Activated CD8-positive, alpha-beta memory T cell treated with anti-CD3 and anti-CD28 coated beads for 4 hours (primary cell): ENCODE measurements at regions not wholly inside any gene's neighbourhood (a gene's known extent, or its start where the extent isn't known, plus 50 kb on each side); places are given as distances from the start of the nearest gene placed in this dataset.

Experiments
- DNase-seq, 2 donors: peaks; one replicate each; pipeline ENCODE4 v3.0.0-alpha.2; 2020; ENCODE audit warnings: low read depth in 2 of 2

DNA sequence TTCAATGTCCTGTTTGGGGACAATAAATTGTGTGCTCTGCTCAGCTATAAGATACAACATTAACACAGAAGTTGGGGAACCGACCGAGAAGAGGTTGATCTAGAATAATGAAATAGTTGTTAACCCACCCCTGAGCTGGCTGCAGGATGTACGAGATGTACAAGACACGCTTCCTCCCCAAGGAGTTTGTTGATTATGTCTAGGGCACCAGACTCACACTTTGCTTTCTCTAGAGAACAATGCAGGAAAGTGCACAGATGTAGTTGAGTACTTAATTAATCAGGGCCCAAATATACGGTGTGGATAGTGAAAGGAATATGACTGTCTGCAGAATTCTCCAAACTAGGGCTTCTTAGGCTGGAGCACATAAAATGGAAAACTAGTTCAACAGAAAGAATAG lies 415.2 kb upstream of the TNP1 start:
- no peak for DNase-seq

DNA sequence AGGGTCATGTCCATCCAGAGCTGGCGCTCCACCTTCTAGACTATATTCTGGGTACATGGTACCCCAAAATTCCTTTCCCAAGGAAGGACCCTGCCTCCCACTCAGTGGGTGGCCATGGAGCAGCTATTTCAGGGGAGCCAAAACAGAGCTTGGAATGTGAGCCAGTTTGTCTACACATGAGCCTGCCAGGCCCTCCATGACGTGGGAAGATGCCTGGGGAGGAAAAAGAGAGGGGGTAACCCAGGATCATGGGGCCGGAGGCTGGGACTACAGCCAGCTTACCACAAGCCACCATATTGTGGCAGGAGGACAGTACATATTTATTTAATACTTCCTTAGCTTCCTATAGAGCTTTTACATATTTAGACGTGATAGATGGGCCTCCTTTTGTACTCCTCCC lies 414.7 kb upstream of the TNP1 start:
- DNase-seq = no peak

DNA sequence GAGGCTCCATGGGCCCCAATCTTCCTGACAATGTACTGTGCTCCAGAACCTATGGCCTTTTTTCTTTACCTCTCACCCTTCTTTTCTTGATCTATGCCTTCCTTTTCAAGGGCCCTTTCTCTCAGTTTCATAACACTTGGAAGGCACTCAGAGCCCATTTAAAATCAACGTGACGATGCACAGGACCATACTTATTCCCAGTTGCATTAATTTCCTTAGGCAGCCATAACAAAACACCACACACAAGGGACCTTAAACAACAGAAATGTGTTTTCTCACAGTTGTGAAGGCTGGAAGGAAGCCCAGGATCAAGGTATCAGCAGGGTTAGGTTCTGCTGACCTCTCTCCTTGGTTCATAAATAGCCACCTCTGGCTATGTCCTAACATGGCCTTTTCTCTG lies 414.0 kb upstream of the TNP1 start:
- no peak for DNase-seq

DNA sequence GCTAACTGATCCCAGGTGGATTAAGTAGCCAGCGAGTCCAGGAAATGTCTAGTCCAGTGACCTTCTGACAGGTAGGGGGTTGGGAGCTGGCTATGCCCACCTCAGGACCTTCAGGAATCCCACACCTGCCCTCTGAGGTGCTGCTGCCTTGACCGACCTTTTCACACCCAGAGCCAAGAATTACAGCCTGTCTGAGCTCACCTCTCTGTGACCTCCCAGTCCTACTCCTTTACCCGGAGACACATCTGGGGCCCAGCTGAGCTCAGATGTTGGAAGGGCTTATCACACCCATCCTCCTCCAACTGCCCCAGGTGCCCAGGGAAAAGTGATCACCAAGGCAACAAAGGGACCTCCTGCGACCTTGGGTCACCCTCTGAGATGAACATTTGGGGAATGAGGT lies 413.3 kb upstream of the TNP1 start:
- no peak for DNase-seq

DNA sequence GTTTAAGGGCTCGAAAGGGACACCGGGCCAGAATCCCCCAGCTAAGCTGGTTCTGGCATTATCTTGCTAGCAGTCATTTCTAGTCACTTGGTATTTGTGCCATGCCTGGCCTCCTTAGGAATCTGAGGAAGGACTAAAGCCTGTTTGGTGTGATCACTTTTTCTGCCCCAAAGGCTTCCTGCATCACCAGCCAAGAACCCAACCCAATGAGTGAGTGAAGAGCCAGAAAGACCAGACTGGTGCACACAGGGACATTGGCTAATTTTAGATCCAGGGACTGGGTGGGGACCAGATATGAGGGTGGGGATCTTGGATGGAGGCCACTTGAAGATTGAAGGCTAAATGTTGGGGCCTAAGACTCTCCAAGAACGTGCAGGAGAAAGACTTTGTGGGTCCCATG lies 411.9 kb upstream of the TNP1 start:
- no peak for DNase-seq

DNA sequence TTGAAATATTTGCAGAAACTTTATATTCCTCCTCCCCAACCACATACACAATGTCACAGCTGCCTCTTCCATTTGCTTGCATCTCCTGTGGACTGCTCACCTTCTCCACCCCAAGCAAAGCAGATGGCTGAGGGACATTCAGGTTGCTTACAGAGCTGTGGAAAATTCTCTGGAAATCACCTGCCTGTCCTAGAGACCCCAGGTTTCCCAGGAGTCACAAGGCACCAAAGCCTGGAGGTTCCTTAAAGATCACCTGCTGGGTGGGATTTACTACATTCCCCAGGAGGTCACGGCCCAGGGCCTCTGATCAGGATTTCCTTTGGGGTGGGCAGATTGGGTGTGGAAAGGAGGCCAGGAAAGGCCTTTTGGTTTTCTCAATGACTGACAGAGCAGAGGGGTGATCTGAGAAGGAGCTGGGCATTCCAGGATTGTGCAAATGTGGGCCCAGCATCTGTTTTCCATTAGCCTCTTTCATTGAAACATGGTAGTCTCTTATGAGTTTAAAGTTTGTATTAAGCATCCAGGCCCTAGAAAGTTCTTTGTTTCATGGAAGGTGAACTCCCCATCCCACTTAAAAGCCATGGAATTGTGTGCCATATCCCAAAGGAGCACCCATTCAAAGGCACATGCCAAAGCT lies 410.7 kb upstream of the TNP1 start:
- DNase-seq = no peak

DNA sequence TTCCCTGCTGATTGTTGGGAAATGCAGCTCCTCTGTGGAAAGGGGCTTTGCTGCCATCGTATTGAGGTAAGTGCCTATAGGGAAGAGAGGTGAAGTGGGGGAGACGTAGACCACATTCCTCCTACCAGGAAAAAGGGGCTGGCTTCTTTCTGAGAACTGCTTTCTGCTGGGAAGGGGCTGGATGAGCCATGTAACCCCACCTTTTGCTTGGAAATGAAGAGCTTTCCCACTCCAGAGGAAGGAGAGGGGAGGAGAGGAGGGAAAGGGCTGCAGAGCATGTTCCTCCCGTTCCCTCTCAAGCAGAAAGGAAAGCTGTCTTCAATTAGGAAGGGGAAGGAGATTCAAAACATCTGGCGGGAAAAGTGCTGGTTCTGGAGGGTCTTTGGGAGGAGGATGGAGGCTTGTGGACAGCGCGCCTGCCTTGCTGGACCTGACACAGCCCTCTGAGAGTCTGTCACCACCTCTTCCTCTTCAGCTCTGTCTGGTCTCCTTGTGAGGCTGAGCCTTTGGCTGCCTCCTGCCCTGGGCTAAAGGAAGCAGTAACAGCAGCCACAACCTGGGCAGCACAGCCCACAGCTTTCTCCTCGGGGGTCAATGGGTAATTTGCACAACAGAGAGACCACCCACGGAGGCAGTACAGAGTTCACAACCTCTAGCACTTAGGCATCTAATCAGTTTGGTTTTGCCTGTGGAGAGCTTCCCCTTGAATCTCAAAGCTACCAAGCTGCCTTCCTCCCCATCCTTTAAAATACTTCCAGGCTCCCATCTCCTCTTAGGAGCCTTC lies 410.0 kb upstream of the TNP1 start:
- DNase-seq = no peak

DNA sequence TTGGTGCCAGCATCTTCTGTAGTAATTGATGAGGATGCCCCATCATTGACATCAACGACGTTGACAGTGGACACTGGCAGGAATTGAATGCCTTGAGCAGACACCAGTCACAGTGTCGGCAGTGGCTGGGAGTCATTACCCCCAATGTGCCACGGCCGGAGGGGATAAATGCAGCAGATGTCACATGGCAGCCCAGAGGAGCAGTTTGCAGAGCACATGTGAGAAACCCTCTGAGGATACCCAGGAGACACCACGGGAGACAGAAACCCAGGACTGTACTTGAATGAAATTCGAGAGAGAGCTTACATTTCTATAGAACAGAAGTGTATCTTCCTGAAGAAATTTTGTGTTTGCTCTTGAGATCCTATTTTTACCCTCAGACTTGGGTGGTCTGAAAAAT lies 409.1 kb upstream of the TNP1 start:
- no peak for DNase-seq

DNA sequence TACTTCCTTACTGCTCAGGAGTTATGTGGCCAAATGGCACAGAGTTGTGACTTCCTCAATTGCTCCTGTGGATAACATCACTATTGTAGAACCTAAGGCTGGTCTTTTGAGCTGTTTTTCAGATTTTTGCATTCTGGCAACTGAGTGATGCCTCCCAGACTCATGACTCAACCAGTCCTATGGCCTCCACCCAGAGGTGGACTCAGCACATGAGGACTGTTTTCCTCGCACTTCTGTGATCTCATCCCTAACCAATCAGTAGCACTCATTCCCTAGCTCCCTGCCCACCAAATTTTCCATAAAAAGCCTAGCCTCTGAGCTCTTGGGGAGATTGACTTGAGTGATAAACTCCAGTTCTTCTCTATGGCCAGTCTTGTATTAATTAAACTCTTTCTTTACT lies 407.9 kb upstream of the TNP1 start:
- DNase-seq = no peak

DNA sequence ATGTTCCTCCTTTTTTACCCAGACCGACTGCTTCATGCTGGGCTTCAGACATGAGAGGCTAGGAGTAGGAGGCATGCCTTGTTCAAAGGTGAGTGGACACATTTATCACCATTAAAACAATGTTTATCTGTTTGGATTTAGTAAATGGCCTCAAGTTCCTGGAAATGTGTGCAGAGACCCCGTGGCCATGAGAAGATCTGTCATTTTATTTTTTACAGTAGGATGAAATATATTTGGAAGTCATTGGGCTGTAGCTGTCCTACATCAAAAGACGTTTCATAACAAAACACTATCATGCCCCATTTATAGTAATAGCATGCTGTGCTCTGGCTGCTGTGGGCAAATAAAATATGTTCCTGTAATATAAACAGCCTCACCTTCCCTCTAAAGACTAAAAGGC lies 403.9 kb upstream of the TNP1 start:
- no peak for DNase-seq

DNA sequence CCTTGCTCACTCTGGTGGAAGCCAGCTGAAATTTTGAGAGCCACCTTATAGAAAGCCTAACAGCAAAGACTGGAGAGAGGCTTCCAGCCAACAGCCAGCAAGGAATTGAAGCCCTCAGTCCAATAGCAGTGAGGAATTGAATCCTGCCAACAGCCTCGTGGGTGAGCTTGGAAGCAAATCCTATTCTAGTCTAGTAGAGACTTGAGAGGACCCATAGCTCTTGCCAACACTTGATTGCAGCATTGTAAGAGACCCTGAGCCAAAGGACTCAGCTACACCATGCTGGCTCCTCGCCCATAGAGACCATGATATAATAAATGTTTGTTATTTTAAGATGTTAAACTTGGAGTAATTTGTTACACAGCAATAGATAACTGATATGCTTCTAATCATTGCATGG lies 403.0 kb upstream of the TNP1 start:
- no peak for DNase-seq

DNA sequence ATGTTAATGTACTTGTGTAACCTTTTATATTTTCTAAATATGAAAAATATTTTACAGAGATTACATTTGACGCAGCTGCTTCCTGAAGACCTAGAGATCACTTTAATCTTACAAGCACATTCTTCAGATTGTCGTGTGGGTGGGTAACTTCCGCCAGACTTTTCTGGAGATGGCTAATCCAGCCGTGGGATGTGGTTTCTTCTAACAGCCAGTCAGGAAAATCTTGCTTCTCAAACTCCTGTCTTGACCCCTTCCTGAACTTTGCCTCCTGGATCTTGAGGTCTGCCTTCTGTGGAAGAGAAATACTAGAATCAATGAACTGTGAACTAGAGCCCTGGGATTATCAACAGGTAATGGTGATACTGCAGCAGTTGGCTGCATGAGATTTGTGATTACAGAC lies 401.6 kb upstream of the TNP1 start:
- no peak for DNase-seq

DNA sequence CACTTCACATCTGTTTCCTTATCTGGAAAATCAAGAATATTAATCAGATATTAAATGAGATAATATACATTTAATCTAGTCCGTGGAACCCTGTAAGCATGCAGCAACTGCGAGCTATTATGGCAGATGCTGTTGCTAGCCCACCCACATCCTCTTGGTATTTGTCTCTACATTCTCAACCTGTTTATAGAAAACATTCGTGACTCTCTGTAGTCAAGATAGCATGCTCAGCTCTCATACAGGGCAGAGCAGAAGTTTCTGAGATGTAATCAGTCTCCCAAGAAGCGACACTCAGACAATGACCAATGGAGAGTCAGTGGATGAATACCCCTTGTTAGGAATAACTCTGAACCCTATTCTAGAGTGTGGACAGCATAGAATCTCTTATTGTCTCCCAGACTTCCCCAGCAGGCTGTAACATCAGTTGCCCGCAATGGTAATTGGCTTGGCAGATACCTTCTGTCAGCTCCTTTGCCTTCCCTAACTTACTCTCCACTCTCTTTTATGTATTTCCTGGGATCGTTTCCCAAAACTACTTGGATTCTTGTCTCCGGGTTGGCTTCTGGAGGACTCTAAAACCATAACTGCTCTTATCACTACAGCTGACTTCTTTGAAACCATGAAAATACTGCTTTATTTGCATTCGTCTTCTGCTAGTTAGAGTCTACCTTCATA lies 400.7 kb upstream of the TNP1 start:
- no peak for DNase-seq

DNA sequence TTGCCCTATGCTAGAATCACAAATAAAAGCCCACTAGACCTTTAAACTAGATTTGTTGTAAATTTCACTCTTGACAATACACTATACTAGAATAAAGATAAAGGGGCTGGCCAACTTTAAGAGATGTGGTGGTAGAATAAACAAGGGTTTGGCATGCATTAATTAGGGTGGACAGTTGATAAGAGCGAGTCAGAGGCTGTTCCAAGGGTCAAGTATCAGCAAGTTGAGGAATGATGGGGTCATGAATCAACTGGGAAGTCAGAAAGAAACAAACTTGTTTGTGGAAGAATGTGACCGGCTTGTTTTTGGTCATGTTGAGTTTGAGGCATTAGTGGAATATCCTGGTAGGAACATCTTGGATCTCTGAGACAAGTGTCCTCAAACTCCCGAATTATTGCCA lies 398.3 kb upstream of the TNP1 start:
- no peak for DNase-seq

DNA sequence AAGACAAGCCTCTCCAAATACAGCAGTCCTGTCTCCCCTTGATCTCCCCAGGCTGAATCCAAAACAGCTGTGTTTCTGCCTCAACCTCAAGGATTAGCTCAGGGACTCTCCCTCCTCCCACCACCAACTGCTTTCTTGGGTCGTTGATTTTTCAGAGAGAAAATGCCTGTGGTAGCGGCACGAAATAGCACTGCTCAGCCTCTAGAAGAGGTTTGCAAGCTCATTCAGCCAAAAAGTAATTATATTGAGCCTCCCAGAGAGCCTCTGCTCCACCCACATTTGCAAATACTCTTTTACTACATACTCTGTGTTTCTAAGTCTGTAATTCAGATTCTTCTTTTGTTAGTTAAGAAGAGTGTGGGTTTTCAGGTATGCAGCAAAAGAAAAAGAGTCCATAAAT lies 396.4 kb upstream of the TNP1 start:
- DNase-seq = no peak

DNA sequence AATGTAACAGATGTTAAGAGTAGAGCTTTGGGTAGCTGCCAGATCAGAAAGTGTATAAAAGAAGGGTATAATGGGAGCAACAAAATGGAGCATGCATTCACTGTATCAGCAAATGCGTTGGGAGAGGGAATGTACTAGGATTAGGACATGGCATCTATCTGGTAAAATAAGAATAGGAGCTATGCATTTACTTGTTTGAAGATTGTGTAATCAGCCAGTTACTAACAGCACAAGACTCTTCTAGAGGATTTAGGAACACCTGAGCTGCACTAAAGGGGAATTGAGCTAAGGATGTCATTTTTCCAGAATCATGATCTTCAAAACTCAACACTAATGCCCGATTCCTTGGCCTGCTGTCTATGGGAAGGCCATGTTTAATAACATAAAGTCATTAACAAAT lies 394.2 kb upstream of the TNP1 start:
- no peak for DNase-seq

DNA sequence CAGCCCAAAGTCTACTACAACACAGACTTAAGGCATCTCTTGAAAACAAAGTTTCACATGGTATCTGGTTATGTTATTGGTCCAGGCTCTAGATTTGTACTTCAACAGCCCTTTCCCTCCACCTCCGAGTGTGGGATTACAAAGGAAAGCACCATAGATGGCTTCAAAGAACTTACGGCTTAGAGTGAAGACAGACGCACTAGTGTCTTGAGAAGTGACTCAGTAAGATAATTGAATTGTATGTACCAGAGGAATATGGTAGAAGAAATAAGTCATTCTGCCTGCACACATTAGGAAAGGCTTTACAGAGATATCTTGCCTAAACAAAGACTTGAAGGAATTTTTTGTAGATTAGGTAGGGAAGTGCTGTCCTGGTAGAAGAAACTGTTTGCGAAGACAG lies 392.3 kb upstream of the TNP1 start:
- no peak for DNase-seq

DNA sequence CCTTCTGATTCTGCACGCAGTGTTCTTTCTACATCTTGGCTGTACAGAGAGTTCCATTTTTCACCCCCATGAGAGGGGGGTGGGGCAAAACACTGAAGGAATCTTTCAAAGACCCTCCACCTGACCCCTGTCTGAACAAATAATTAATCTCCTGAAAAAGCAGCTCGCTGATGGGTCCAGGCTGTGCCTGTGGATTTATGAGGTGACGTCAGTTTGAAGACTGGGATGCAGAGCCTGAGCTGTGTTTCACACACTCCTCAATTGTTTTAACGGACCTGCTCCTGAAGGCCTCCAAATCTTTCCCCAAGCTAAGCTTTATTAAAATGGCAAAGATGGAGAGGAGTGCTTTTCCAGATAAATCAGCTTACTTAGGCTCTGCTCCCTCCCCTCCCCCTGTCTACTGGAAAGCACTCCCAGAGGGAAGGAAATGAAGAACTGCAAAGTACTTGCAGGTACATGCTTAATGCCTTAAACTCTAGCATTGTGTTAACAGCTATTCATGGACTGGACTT lies 390.2 kb upstream of the TNP1 start:
- no peak for DNase-seq

DNA sequence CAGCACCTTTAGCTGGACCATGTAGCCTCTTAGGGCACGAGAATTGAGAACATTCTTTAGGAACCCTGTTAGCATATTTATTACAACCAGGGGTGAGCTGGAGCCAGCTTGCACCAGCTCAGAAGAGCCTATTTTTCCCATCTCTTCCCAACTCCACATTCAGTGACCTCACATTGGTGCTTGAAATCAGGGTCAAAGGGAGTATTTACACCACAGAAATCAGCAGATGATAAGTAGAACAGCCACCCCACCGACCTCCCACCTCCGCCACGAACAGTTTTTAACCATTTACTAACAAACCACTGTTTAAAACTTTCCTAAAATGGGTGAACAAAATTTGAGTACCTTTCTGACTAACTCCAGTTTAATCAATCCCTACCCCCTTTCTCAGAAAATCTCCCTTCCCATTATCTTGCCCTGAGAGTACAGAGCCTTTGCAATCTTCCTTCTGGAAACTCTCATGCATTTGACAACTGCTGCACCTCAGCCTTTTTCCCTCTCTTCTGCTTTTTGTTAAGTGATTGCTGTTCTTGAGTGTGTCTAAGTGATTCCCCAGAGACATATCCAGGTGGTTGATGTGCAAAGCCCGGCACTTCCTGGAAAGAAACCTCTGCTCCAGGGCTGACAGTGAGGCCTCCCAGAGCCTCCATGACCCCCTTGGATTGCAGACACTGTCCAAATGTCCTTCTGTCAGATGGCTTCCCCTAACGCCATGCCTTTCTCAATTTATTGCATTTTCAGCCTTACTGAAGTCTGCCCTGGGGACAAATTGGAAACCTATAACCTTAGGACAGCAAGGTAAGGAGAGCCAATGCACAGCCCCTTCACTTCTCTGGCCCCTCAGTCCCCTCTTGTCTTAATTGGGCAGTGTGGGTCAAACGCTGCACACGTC lies 389.5 kb upstream of the TNP1 start:
- no peak for DNase-seq

DNA sequence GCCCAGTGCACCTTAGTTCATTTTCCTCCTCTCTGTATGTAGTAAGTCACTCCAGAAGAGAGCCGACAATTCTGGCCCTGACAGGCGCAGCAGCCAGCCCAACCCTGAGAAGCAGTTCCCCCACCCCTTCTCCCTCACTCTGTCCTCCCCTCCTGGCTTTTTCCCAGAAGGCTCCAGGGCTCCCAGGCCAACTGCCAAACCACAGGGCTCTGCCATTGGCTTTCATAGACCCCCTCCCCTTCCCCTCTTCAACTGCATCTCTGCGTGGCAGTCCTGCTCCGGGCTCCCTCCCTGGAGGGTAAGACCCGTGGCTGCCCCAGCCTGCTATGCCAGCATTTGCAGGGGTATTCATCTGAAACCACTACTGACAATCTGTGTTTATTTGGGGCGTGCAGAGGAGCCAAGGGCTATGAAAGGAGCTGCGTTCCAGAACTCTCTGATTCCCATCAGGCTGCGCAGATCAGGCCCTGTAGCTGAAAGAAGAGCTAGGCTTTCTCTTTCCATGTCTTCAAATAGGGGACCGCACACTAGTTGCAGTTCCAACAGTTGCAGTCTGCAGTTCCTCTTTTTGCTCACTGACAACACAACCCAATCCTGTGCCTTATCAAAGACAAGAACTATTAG lies 388.6 kb upstream of the TNP1 start:
- DNase-seq = no peak

DNA sequence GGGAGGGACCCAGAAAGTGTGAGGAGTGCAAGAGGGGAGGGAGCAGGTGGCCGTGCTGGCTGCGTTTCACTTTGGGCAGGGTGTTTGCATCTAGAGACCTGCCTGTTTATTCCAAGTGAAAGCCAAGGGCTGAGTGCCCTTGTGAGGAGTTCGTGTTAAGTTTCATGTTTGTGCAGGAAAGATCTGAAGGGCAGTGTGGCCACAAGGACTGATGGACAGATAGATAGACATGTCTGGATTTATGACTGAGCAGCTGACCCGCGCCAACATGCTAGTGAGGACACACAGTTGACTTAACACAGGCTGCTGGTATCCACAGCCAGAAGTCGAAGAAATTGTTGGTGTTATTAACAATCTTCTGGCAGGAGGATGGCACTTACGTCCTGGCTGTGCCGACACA lies 387.6 kb upstream of the TNP1 start:
- no peak for DNase-seq

DNA sequence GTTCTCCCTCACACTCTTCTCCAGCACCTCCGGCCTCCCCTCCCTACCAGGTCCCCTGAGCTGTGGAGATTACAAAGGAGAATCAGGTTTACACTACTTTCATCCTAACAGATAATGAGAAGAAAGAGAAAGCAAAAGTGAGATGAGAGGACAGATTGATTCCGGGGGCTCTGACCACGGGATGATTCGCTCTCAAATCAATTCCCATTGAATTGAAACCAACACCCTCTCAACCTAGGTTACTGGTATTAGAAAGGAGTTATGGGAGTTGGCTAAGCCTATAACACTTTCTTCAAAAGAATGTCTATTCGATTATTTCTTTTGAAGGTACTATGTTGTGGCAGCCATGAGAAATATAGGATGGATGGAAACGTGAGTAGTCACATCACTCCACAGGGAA lies 386.2 kb upstream of the TNP1 start:
- DNase-seq = no peak
